Muscle of leg (tissue), 3 donors: ENCODE measurements at regions not wholly inside any gene's neighbourhood (a gene's known extent, or its start where the extent isn't known, plus 50 kb on each side); places are given as distances from the start of the nearest gene placed in this dataset.

Experiments used
- DNase-seq: peaks from one replicate; pipeline ENCODE4 v3.0.0; 2013
- H3K27ac ChIP-seq: one replicate; pipeline ENCODE4 v1.5.1; 2013; ENCODE audit warnings: mild to moderate bottlenecking, low read length, control low read depth
- H3K27me3 ChIP-seq: one replicate; pipeline ENCODE4 v1.6.1; 2013; ENCODE audit warnings: low read length; ENCODE audit not compliant: control insufficient read depth, insufficient read depth
- H3K36me3 ChIP-seq: one replicate; pipeline ENCODE4 v1.6.1; 2013; ENCODE audit warnings: low read length; ENCODE audit not compliant: control insufficient read depth, insufficient read depth
- H3K4me1 ChIP-seq: one replicate; pipeline ENCODE4 v1.6.1; 2013; ENCODE audit warnings: low read length; ENCODE audit not compliant: control insufficient read depth, insufficient read depth
- H3K4me3 ChIP-seq: one replicate; pipeline ENCODE4 v1.5.1; 2013; ENCODE audit warnings: low read length, control low read depth
- H3K9me3 ChIP-seq: replicated peaks from 2 replicates; pipeline ENCODE4 v1.6.1; 2013; ENCODE audit warnings: low read depth, low read length; ENCODE audit not compliant: control insufficient read depth
- WGBS: methylation state at CpG from one replicate; pipeline ENCODE4 v1.1.5; 2013; ENCODE audit warnings: missing lambda C conversion rate; ENCODE audit not compliant: insufficient coverage; 5-methylcytosine and 5-hydroxymethylcytosine counted together

DNA sequence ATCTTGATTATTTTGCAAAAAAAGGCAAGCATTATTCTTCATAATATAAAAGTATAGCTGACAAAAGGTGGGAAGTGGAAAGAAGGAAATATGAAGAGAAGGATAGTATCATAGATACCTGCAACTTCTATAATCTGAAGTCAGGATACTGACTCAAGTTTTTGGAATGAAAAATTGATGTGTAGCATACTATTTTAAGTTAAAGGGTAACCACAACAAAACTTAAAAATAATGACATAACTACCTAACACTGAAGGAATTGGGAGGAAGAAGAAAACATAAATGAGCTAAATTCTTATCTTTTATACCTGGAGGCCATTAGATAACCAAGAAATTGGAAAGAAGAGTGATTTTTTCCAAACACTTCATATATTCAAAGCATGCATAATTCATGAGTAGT, 51.8 kb upstream of the TLE1 start:
- H3K4me3 ChIP-seq: no peak overlapping the region
- H3K9me3 ChIP-seq: no peaks in the 10 kb centered on the region
- H3K4me1 ChIP-seq: no peaks in the 10 kb centered on the region
- H3K36me3 ChIP-seq: no peaks in the 10 kb centered on the region
- H3K27ac ChIP-seq: no peak overlapping the region
- DNase-seq: no peak
- no peaks in the 10 kb centered on the region for H3K27me3 ChIP-seq

- H3K36me3 ChIP-seq: no peaks in the 10 kb centered on the region
- no peaks in the 10 kb centered on the region for H3K4me1 ChIP-seq
- no peak for DNase-seq
- H3K27me3 ChIP-seq: no peaks in the 10 kb centered on the region
- no peak overlapping the region for H3K4me3 ChIP-seq
- H3K27ac ChIP-seq: no peak overlapping the region
- WGBS: no CpG with 5 or more reads among the region's 1 CpG
- H3K9me3 ChIP-seq: no peaks in the 10 kb centered on the region
These were observed 58.7 kb upstream of the TLE1 start for GRCh38 chr9:81748091-81748490.

DNA sequence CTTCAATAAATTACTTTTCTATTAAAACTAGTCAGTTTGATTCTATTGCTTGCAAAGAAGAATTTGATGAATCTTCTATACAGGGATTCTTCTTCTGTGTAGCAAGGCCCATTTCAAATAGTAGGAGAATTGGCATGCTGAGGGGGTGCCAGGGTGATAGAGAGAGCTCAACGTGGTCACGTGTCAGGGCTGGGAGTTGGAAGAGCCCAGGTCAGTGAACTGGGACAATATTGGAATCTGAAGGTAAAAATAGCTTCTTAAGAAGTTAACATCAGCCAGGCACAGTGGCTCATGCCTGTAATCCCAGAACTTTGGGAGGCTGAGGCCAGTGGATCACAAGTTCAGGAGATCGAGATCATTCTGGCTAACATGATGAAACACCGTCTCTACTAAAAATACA, 64.1 kb upstream of the TLE1 start:
- Histone ChIP-seq H3K4me3 (no peak overlapping the region), H3K36me3 (no peaks in the 10 kb centered on the region), H3K27me3 (no peaks in the 10 kb centered on the region), H3K9me3 (no peaks in the 10 kb centered on the region), H3K27ac (no peak overlapping the region), H3K4me1 (no peaks in the 10 kb centered on the region)
- WGBS: 95% methylated on average over 4 of the region's 4 CpGs
- DNase-seq: no peak

DNA sequence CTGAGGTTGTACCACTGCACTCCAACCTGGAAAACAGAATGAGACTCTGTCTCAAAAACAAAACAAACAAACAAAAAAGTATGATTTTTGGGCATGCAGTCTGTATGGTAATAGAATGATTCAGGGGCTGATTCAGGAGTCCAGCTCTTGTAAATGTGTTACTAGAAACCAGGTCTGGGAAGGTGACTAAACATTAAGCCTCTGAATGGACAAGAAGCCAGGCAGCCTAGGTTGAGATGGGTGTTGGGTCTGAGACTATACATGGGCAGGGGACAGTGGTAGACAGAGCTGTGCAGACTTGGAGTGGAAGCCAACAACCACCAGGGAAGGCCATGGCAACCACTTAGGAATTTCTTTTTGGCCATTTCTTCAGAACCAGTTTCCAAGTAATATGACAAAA, 64.9 kb upstream of the TLE1 start:
- H3K4me3 ChIP-seq: no peak overlapping the region
- H3K27me3 ChIP-seq: no peaks in the 10 kb centered on the region
- DNase-seq: no peak
- no peak overlapping the region for H3K27ac ChIP-seq
- H3K4me1 ChIP-seq: no peaks in the 10 kb centered on the region
- H3K36me3 ChIP-seq: no peaks in the 10 kb centered on the region
- no peaks in the 10 kb centered on the region for H3K9me3 ChIP-seq

DNA sequence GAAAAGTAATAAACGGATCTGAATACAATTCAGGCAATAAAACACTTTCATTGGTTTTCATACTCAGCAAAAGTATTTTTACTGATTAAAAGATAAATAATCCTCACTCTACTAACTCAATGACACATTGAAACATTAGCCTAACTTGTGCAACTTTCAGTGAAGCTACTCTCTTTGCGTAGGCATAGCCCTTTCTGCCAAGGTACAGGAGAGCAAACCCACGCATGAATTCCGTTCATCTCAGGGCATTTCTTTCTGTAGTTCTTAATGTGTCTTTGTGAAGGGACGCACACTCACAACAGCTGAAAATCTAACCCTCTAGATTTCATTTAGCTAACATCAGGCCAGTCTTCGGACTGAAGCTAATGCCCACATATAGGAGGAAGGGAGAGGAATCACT, 66.4 kb upstream of the TLE1 start:
- H3K4me3 ChIP-seq: no peak overlapping the region
- no peak overlapping the region for H3K27ac ChIP-seq
- no peaks in the 10 kb centered on the region for H3K4me1 ChIP-seq
- no peak for DNase-seq
- H3K27me3 ChIP-seq: no peaks in the 10 kb centered on the region
- no peaks in the 10 kb centered on the region for H3K9me3 ChIP-seq
- no CpG with 5 or more reads among the region's 6 CpGs for WGBS
- H3K36me3 ChIP-seq: no peaks in the 10 kb centered on the region

GRCh38 chr9:81756561-81756960, 67.2 kb upstream of the TLE1 start:
- no peak for DNase-seq
- H3K4me1 ChIP-seq: no peaks in the 10 kb centered on the region
- no CpG with 5 or more reads among the region's 5 CpGs for WGBS
- H3K27ac ChIP-seq: no peak overlapping the region
- H3K4me3 ChIP-seq: no peak overlapping the region
- H3K9me3 ChIP-seq: no peaks in the 10 kb centered on the region
- no peaks in the 10 kb centered on the region for H3K36me3 ChIP-seq
- no peaks in the 10 kb centered on the region for H3K27me3 ChIP-seq

DNA sequence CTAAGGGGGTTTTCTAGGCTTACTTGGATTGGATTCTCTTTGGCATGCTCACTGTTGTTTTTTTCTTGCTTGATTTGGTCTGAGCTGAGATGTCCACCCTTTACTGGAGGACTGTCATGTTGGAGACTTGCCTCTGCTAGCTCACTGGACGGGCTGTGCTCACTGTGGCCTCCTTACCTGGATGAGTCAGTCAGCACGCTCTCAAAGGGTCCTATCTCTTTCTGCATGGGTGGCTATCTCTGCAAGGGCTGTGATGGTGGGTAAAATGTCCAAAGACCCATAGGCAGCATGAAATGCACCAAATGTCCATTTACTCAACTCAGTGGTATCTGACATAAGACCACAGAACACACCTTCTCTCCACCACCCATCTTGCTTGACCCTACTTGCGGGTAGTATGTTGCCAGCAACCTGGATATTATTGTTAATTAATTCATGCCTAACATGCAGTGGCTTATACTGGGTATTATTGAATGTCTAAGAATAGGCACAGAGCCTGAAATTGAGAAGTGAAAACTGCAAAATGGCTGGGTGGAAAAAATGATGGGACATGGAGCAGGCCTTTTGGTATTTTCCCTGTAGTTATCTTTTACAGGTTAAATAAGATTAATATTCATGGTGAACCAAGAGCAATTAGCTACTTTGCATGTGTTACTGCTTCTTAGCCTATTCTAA, 68.9 kb upstream of the TLE1 start:
- Histone ChIP-seq H3K4me3 (no peak overlapping the region), H3K27ac (no peak overlapping the region)

DNA sequence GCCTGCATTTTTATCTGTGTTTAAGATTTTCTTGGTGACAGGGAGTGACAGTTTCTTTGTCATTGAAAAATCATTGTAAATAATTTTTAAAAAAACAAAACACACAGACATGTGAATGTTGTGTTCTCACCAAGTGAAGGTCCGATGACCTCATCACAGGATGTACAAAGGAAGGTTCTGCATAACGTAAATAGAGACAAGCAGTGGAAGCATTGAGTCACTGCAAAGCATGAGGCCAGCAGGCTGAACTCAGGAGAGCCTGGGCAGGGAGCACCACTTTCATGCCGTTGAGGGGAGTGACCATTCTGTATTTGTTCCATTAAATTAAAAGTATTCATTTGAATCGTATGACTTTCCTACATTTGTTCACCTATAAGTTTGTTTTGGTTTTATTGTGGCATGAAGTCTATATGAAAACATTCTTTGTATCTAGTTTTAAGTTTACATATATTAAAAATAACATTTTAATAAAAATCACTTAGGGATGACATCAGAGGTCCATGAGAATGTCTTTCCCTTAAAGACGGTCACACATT, 70.4 kb upstream of the TLE1 start:
- H3K27ac ChIP-seq: no peak overlapping the region
- no peaks in the 10 kb centered on the region for H3K9me3 ChIP-seq
- no peak overlapping the region for H3K4me3 ChIP-seq
- no peaks in the 10 kb centered on the region for H3K27me3 ChIP-seq
- WGBS: no CpG with 5 or more reads among the region's 5 CpGs
- DNase-seq: peak; percentile 71
- H3K4me1 ChIP-seq: no peaks in the 10 kb centered on the region
- H3K36me3 ChIP-seq: no peaks in the 10 kb centered on the region

More for the DNA sequence above, 68.9 kb upstream of the TLE1 start:
- no peaks in the 10 kb centered on the region for H3K36me3 ChIP-seq
- H3K4me1 ChIP-seq: no peaks in the 10 kb centered on the region
- no peaks in the 10 kb centered on the region for H3K27me3 ChIP-seq
- DNase-seq: no peak
- WGBS: 100% methylated on average over 1 of the region's 3 CpGs
- no peaks in the 10 kb centered on the region for H3K9me3 ChIP-seq

GRCh38 chr9:81767921-81768320, 78.6 kb upstream of the TLE1 start:
- H3K4me1 ChIP-seq: no peaks in the 10 kb centered on the region
- H3K36me3 ChIP-seq: no peaks in the 10 kb centered on the region
- H3K27me3 ChIP-seq: peaks cover 2% of the 10 kb centered on the region
- DNase-seq: no peak
- peaks cover 2% of the 10 kb centered on the region for H3K9me3 ChIP-seq
- no peak overlapping the region for H3K27ac ChIP-seq
- no peak overlapping the region for H3K4me3 ChIP-seq

GRCh38 chr9:81771571-81771970, 82.2 kb upstream of the TLE1 start:
- no peak overlapping the region for H3K4me3 ChIP-seq
- no peaks in the 10 kb centered on the region for H3K4me1 ChIP-seq
- peaks cover 2% of the 10 kb centered on the region for H3K9me3 ChIP-seq
- peak; percentile 60 for DNase-seq
- H3K36me3 ChIP-seq: no peaks in the 10 kb centered on the region
- no peak overlapping the region for H3K27ac ChIP-seq
- WGBS: 43% methylated on average over 1 of the region's 4 CpGs
- H3K27me3 ChIP-seq: peaks cover 2% of the 10 kb centered on the region

GRCh38 chr9:81772144-81772543, 82.8 kb upstream of the TLE1 start:
- DNase-seq: no peak

More at GRCh38 chr9:81772144-81772543, 82.8 kb upstream of the TLE1 start:
- no peak overlapping the region for H3K4me3 ChIP-seq
- no peaks in the 10 kb centered on the region for H3K4me1 ChIP-seq
- peaks cover 2% of the 10 kb centered on the region for H3K9me3 ChIP-seq
- H3K36me3 ChIP-seq: no peaks in the 10 kb centered on the region
- H3K27me3 ChIP-seq: peaks cover 2% of the 10 kb centered on the region
- WGBS: no CpG with 5 or more reads among the region's 1 CpG
- H3K27ac ChIP-seq: no peak overlapping the region
